ENCODE measurements at regions not wholly inside any gene's neighbourhood (a gene's known extent, or its start where the extent isn't known, plus 50 kb on each side); places are given as distances from the start of the nearest gene placed in this dataset.

GRCh38 chrX:134115270-134115669 lies 121.7 kb upstream of the CCDC160 start:
- Histone ChIP-seq H3K9me3 (ENCODE audit: low read length) (no peaks in the 10 kb centered on the region), H4K20me1 (ENCODE audit: insufficient read depth) (no peaks in the 10 kb centered on the region), H3K27me3 (ENCODE audit: insufficient read depth, low read depth, low read length) (no peaks in the 10 kb centered on the region), H2AFZ (ENCODE audit: low read depth, low read length) (no peak overlapping the region), H3K36me3 (ENCODE audit: insufficient read depth, low read length) (no peaks in the 10 kb centered on the region), H3K27ac (ENCODE audit: low read length) (no peak overlapping the region), H3K4me3 (ENCODE audit: low read length) (no peak overlapping the region), H3F3A (ENCODE audit: insufficient read depth, low read length, poor library complexity, severe bottlenecking) (no peaks in the 10 kb centered on the region), H3K4me2 (ENCODE audit: low read length) (no peak overlapping the region), H3K79me2 (replicated peaks; ENCODE audit: insufficient read depth, low read length) (no peaks in the 10 kb centered on the region), H3K9me2 (ENCODE audit: insufficient read depth, low read length) (no peaks in the 10 kb centered on the region), H3K9ac (ENCODE audit: low read length) (no peak overlapping the region)
- TF ChIP-seq POLR2AphosphoS5 (IDR thresholded peaks at IDR 0.05), result no peak
- TF ChIP-seq, protein P1, sequence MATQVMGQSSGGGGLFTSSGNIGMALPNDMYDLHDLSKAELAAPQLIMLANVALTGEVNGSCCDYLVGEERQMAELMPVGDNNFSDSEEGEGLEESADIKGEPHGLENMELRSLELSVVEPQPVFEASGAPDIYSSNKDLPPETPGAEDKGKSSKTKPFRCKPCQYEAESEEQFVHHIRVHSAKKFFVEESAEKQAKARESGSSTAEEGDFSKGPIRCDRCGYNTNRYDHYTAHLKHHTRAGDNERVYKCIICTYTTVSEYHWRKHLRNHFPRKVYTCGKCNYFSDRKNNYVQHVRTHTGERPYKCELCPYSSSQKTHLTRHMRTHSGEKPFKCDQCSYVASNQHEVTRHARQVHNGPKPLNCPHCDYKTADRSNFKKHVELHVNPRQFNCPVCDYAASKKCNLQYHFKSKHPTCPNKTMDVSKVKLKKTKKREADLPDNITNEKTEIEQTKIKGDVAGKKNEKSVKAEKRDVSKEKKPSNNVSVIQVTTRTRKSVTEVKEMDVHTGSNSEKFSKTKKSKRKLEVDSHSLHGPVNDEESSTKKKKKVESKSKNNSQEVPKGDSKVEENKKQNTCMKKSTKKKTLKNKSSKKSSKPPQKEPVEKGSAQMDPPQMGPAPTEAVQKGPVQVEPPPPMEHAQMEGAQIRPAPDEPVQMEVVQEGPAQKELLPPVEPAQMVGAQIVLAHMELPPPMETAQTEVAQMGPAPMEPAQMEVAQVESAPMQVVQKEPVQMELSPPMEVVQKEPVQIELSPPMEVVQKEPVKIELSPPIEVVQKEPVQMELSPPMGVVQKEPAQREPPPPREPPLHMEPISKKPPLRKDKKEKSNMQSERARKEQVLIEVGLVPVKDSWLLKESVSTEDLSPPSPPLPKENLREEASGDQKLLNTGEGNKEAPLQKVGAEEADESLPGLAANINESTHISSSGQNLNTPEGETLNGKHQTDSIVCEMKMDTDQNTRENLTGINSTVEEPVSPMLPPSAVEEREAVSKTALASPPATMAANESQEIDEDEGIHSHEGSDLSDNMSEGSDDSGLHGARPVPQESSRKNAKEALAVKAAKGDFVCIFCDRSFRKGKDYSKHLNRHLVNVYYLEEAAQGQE (IDR thresholded peaks at IDR 0.05; ENCODE audit: borderline replicate concordance), result no peak
- no peak for TF ChIP-seq RAD21 (conservative IDR thresholded peaks at IDR 0.05)
- TF ChIP-seq SMC3 (conservative IDR thresholded peaks at IDR 0.05; ENCODE audit: poor library complexity), result no peak
- no peak for TF ChIP-seq MXI1 (conservative IDR thresholded peaks at IDR 0.05; ENCODE audit: poor library complexity, severe bottlenecking)
- TF ChIP-seq EZH2 (IDR thresholded peaks at IDR 0.05; ENCODE audit: borderline replicate concordance, insufficient read depth, low read length, poor library complexity, severe bottlenecking), result no peak
- no peak for TF ChIP-seq EP300 (conservative IDR thresholded peaks at IDR 0.05; ENCODE audit: poor library complexity, severe bottlenecking)

DNA sequence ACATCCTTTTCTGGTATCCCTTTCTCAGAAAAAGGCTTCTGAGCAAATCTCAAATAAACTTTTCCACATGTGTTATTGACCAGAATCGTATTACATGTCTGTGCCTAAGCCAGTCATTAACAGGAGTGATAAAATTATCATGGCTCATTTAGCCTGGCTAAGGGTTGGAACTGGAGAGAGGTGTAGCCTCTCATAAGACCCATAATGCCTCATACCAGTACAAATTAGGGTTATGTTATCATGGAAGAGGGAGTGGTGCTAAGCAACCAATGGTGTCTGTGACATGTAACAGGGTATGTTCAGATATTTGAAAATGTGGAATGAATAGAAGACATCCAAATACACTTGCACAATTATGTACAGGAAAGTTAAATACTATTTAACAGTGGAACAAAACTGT lies 99.6 kb upstream of the CCDC160 start:
- Histone ChIP-seq H3F3A (ENCODE audit: insufficient read depth, low read length, poor library complexity, severe bottlenecking) (no peaks in the 10 kb centered on the region), H2AFZ (ENCODE audit: low read depth, low read length) (no peak overlapping the region), H3K79me2 (replicated peaks; ENCODE audit: insufficient read depth, low read length) (no peaks in the 10 kb centered on the region), H3K9ac (ENCODE audit: low read length) (no peak overlapping the region), H3K27me3 (ENCODE audit: insufficient read depth, low read depth, low read length) (no peaks in the 10 kb centered on the region), H3K9me2 (ENCODE audit: insufficient read depth, low read length) (no peaks in the 10 kb centered on the region), H3K9me3 (ENCODE audit: low read length) (no peaks in the 10 kb centered on the region), H3K36me3 (ENCODE audit: insufficient read depth, low read length) (no peaks in the 10 kb centered on the region), H4K20me1 (ENCODE audit: insufficient read depth) (no peaks in the 10 kb centered on the region), H3K4me2 (ENCODE audit: low read length) (no peak overlapping the region), H3K27ac (ENCODE audit: low read length) (no peak overlapping the region), H3K4me3 (ENCODE audit: low read length) (no peak overlapping the region)
- TF ChIP-seq CTCF (IDR thresholded peaks at IDR 0.05; ENCODE audit: poor library complexity, severe bottlenecking), result no peak
- TF ChIP-seq EZH2 (IDR thresholded peaks at IDR 0.05; ENCODE audit: borderline replicate concordance, insufficient read depth, low read length, poor library complexity, severe bottlenecking), result no peak
- TF ChIP-seq, protein P1 (IDR thresholded peaks at IDR 0.05; ENCODE audit: borderline replicate concordance), result no peak
- TF ChIP-seq TAF1 (IDR thresholded peaks at IDR 0.05; ENCODE audit: low read depth), result no peak
- TF ChIP-seq SMC3 (conservative IDR thresholded peaks at IDR 0.05; ENCODE audit: poor library complexity), result no peak
- TF ChIP-seq POLR2AphosphoS5 (IDR thresholded peaks at IDR 0.05), result no peak
- no peak for TF ChIP-seq RAD21 (conservative IDR thresholded peaks at IDR 0.05)
- TF ChIP-seq EP300 (conservative IDR thresholded peaks at IDR 0.05; ENCODE audit: poor library complexity, severe bottlenecking), result no peak
- TF ChIP-seq MXI1 (conservative IDR thresholded peaks at IDR 0.05; ENCODE audit: poor library complexity, severe bottlenecking), result no peak
